B cell (primary cell): ENCODE measurements at regions not wholly inside any gene's neighbourhood (a gene's known extent, or its start where the extent isn't known, plus 50 kb on each side); places are given as distances from the start of the nearest gene placed in this dataset.
"Not testable (repeated sequence)": the region's sequence is repeated elsewhere in the genome, so short reads cannot be mapped to it uniquely, and the experiment has no call there.

ENCODE experiments used
- ATAC-seq: fragments of 200-7000 bp; cut with Tn5 transposase; one replicate; pipeline ENCODE4 v1.10.0; 2021; ENCODE audit warnings: low read depth, mild to moderate bottlenecking, moderate number of reproducible peaks, moderate library complexity
- CTCF ChIA-PET: fragments of 350-600 bp; sonication (Branson Sonifier 250); formaldehyde crosslinking; loops from one replicate; lab custom pipeline; 2021; ENCODE audit warnings: antibody characterized with exemption, inconsistent platforms; lab: Charles Lee
- POLR2A ChIA-PET: fragments of 350-600 bp; sonication (Branson Sonifier 250); formaldehyde crosslinking; loops from one replicate; lab custom pipeline; 2021; ENCODE audit warnings: antibody characterized with exemption; lab: Charles Lee
- DNase-seq: peaks from one replicate; pipeline ENCODE4 v3.0.0; 2013
- H2AFZ ChIP-seq: 2 replicates; pipeline ENCODE4 v1.6.1; 2012; ENCODE audit warnings: mild to moderate bottlenecking, low read depth, low read length; ENCODE audit not compliant: insufficient read depth, poor library complexity, severe bottlenecking
- H3K27ac ChIP-seq, 2 donors: 1 replicate in 1 of 2; 2 replicates in 1 of 2; pipeline ENCODE4 v1.5.1; 2012 to 2013; ENCODE audit warnings: low read length in 2 of 2, mild to moderate bottlenecking in 2 of 2, moderate library complexity in 1 of 2
- H3K27me3 ChIP-seq, 4 experiments: fragments of 200-600 bp in 1 of 4; sonication (generic) in 1 of 4; replicated peaks in 1 of 4; 1 replicate in 2 of 4; 2 replicates in 2 of 4; pipeline versions ENCODE4 v1.6.1 to v1.7.0; 2013 to 2016; ENCODE audit warnings: low read length in 3 of 4, mild to moderate bottlenecking in 2 of 4, mixed read lengths in 1 of 4, moderate library complexity in 1 of 4; ENCODE audit not compliant: insufficient read depth in 4 of 4, control insufficient read depth in 3 of 4; ENCODE audit errors: control extremely low read depth in 1 of 4
- H3K36me3 ChIP-seq, 2 experiments: replicated peaks in 1 of 2; 1 replicate in 1 of 2; 2 replicates in 1 of 2; pipeline versions ENCODE4 v1.6.1 to v1.7.1; 2013; ENCODE audit warnings: low read length in 1 of 2; ENCODE audit not compliant: insufficient read depth in 2 of 2, control insufficient read depth in 1 of 2; ENCODE audit errors: control extremely low read depth in 1 of 2, extremely low read depth in 1 of 2
- H3K4me1 ChIP-seq, 2 donors: fragments of 200-600 bp in 1 of 2; sonication (generic) in 1 of 2; 1 replicate in 1 of 2; 2 replicates in 1 of 2; pipeline versions ENCODE4 v1.5.1 to v1.6.1; 2013 to 2017; ENCODE audit warnings: low read length in 2 of 2; ENCODE audit not compliant: control insufficient read depth in 2 of 2, insufficient read depth in 2 of 2
- H3K4me2 ChIP-seq: replicated peaks from 2 replicates; pipeline ENCODE3; 2012; ENCODE audit warnings: mild to moderate bottlenecking, low read depth, low read length; ENCODE audit not compliant: poor library complexity, severe bottlenecking
- H3K4me3 ChIP-seq, 5 experiments: fragments of 200-600 bp in 1 of 5; sonication (generic) in 1 of 5; 1 replicate in 3 of 5; 2 replicates in 2 of 5; pipeline versions ENCODE4 v1.5.1 to v1.7.0; 2011 to 2016; ENCODE audit warnings: low read length in 4 of 5, mild to moderate bottlenecking in 4 of 5, low read depth in 2 of 5, control low read depth in 1 of 5, moderate library complexity in 1 of 5; ENCODE audit not compliant: insufficient read depth in 1 of 5; ENCODE audit errors: control extremely low read depth in 1 of 5, extremely low read depth in 1 of 5
- H3K79me2 ChIP-seq: fragments of 200-600 bp; sonication (generic); one replicate; pipeline ENCODE4 v1.6.0; 2016; ENCODE audit warnings: low read length; ENCODE audit not compliant: control insufficient read depth, insufficient read depth
- H3K9ac ChIP-seq: fragments of 200-600 bp; sonication (generic); 2 replicates; pipeline ENCODE4 v1.6.1; 2017; ENCODE audit warnings: mild to moderate bottlenecking, low read length, moderate library complexity
- H3K9me3 ChIP-seq, 3 donors: one replicate each; pipeline versions ENCODE4 v1.6.1 to v1.7.1; 2013; ENCODE audit warnings: low read length in 2 of 3; ENCODE audit not compliant: control insufficient read depth in 2 of 3, insufficient read depth in 1 of 3; ENCODE audit errors: control extremely low read depth in 1 of 3
- H4K20me1 ChIP-seq: 2 replicates; pipeline ENCODE4 v1.6.0; 2012; ENCODE audit warnings: mild to moderate bottlenecking, low read length; ENCODE audit not compliant: insufficient read depth, control insufficient read depth, poor library complexity, severe bottlenecking
- H3K27ac Mint-ChIP-seq: one replicate; pipeline ENCODE4 v1.8.0; 2021; ENCODE audit warnings: mixed read lengths
- H3K27me3 Mint-ChIP-seq: one replicate; pipeline ENCODE4 v1.8.0; 2021; ENCODE audit warnings: mixed read lengths
- H3K4me1 Mint-ChIP-seq: one replicate; pipeline ENCODE4 v1.8.0; 2021; ENCODE audit warnings: mixed read lengths
- H3K4me3 Mint-ChIP-seq: one replicate; pipeline ENCODE4 v1.8.0; 2021; ENCODE audit warnings: mixed read lengths
- H3K9me3 Mint-ChIP-seq: one replicate; pipeline ENCODE4 v1.8.0; 2022; ENCODE audit warnings: mixed read lengths; ENCODE audit not compliant: insufficient read depth
- WGBS: methylation state at CpG from one replicate; pipeline ENCODE4 v1.1.5; 2013; ENCODE audit warnings: missing lambda C conversion rate; ENCODE audit not compliant: insufficient coverage; 5-methylcytosine and 5-hydroxymethylcytosine counted together
- intact Hi-C: fragments of 100-400 bp; cut with micrococcal nuclease; formaldehyde crosslinking; loops from one replicate; pipeline ENCODE4 v1.10.0; 2022

DNA sequence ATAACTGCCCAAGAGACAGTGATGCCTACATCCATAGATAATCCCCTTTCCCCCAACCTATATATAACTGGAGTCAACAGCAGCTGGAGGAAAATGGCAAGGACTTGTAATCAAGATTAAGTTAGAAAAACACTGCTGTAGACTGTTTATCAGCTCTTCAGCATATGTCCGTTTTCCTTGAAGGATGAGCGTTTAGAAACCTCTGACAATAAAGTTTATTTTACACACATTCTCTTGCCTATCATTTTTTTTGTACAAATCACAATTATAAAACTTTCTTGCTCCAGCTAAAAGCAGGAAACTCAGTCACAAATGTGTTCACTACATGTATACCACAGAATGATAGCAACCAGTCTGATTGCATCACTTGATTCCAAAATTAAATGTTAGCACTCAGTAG is 50.8 kb downstream of the PPIAL4G start:
- H2AFZ ChIP-seq, H3K4me1 Mint-ChIP-seq, CTCF ChIA-PET, H3K27ac Mint-ChIP-seq, H3K9me3 Mint-ChIP-seq, H3K4me2 ChIP-seq, POLR2A ChIA-PET, intact Hi-C loops, H3K79me2 ChIP-seq, H3K4me3 ChIP-seq, H4K20me1 ChIP-seq, DNase-seq, H3K27me3 ChIP-seq, H3K9me3 ChIP-seq, H3K9ac ChIP-seq, H3K4me1 ChIP-seq, H3K27me3 Mint-ChIP-seq, H3K4me3 Mint-ChIP-seq, ATAC-seq, H3K27ac ChIP-seq: not testable (repeated sequence)
- WGBS = 100% methylated on average over 1 of the region's 2 CpGs
- H3K36me3 ChIP-seq = peaks cover under 1 to 15% of the 10 kb centered on the region in 2 experiments

- H3K4me3 Mint-ChIP-seq, H3K79me2 ChIP-seq, H3K4me1 Mint-ChIP-seq, H3K4me2 ChIP-seq, intact Hi-C loops, H3K27ac ChIP-seq, H3K9ac ChIP-seq, H3K4me1 ChIP-seq, H4K20me1 ChIP-seq, ATAC-seq, CTCF ChIA-PET, H3K27me3 ChIP-seq, H3K27ac Mint-ChIP-seq, H3K9me3 ChIP-seq, POLR2A ChIA-PET, H3K4me3 ChIP-seq, H3K27me3 Mint-ChIP-seq, H2AFZ ChIP-seq, H3K9me3 Mint-ChIP-seq, DNase-seq: not testable (repeated sequence)
- peaks cover 1 to 21% of the 10 kb centered on the region in 2 experiments for H3K36me3 ChIP-seq
These were observed 53.2 kb downstream of the PPIAL4G start for GRCh38 chr1:148429856-148430255.

DNA sequence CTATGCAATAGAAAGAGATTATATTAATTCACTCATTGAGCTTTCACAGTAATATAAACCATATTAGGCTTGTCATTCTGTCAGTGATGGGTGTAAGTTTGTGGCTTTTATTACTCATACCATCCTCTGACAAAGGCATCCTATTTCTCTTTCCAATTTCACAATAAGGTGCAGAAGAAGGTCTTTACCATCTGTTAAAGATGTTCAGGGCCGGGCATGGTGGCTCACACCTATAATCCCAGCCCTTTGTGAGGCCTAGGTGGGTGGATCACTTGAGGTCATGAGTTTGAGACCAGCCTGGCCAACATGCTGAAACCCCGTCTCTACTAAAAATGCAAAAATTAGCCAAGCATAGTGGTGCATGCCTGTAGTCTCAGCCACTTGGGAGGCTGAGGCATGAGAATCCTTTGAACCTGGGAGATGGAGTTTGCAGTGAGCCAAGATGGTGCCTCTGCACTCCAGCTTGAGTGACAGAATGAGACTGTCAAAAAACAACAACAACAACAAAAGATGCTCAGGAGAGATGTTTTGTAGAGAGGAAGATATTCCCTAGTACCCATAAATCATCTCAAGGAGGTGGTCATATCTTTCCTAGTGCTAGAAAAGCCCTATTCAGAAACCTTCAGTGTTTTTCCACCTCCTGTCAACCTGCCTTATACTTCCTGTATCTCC is 56.0 kb downstream of the PPIAL4G start:
- 100% methylated on average over 1 of the region's 2 CpGs for WGBS
- ATAC-seq, H3K27me3 Mint-ChIP-seq, H3K79me2 ChIP-seq, H3K4me1 Mint-ChIP-seq, H3K27ac ChIP-seq, H3K9me3 Mint-ChIP-seq, H3K4me1 ChIP-seq, POLR2A ChIA-PET, H3K27me3 ChIP-seq, H3K9ac ChIP-seq, DNase-seq, H3K27ac Mint-ChIP-seq, H2AFZ ChIP-seq, CTCF ChIA-PET, H3K4me3 Mint-ChIP-seq, H4K20me1 ChIP-seq, H3K4me2 ChIP-seq, intact Hi-C loops, H3K9me3 ChIP-seq, H3K4me3 ChIP-seq: not testable (repeated sequence)
- H3K36me3 ChIP-seq = peaks cover 1 to 14% of the 10 kb centered on the region in 2 experiments

DNA sequence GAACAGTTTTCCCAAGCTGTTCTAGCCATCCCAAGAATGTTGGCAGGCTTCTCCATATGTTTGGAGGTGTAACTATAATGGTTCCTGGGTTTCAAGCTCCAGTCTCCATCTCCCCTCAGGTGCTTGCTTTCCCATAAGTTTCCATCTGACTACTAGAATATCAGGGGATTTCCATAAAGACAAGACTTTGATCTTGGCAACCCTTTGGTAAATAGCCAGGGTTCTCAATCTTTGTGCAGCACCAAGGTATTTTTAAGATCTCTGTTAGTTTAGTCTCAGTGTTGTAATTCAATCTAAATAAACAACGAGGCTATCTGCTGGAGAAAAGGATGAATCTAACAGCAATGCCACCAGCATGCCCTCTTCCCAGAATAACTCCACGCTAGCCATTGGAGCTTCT is 56.7 kb downstream of the PPIAL4G start:
- intact Hi-C loops, H4K20me1 ChIP-seq, H3K4me1 ChIP-seq, H3K4me1 Mint-ChIP-seq, H3K4me3 ChIP-seq, CTCF ChIA-PET, H3K27me3 Mint-ChIP-seq, H3K27ac Mint-ChIP-seq, H3K27ac ChIP-seq, H3K9ac ChIP-seq, ATAC-seq, DNase-seq, H3K27me3 ChIP-seq, POLR2A ChIA-PET, H3K4me3 Mint-ChIP-seq, H2AFZ ChIP-seq, H3K9me3 ChIP-seq, H3K79me2 ChIP-seq, H3K4me2 ChIP-seq, H3K9me3 Mint-ChIP-seq: not testable (repeated sequence)
- H3K36me3 ChIP-seq = peaks cover 1 to 14% of the 10 kb centered on the region in 2 experiments
- WGBS = no CpG with 5 or more reads among the region's 2 CpGs
